ENCODE measurements at regions not wholly inside any gene's neighbourhood (a gene's known extent, or its start where the extent isn't known, plus 50 kb on each side); places are given as distances from the start of the nearest gene placed in this dataset.
"Not testable (repeated sequence)": the region's sequence is repeated elsewhere in the genome, so short reads cannot be mapped to it uniquely, and the experiment has no call there.

DNA sequence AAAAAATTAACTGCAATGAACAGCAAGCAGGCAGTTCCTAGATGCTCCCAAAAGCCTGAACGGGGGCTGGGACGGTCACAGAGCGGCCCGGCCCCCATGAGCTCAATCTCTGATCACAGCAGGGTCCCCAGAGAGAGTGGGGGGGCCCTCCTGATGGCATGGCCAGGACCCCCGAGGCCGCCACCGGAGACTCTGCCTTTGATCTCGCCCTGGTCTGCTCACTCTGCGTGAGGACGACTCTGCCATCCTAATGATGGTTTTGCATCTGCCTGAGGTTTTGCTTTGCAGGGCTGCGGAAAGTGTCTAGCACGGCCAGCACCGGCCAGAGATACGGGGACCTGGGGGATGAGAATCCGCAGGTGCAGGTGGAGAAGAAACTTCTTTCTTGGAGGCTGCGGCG, 103.8 kb downstream of the SHOX start:
- Mint-ChIP-seq H3K27ac (no peak overlapping the region), H3K4me1 (no peaks in the 10 kb centered on the region), H3K36me3 (peaks cover 0 to 3% (median 0%) of the 10 kb centered on the region in 3 donors), H3K27me3 (peaks cover 0 to 10% (median 0%) of the 10 kb centered on the region in 5 donors), H3K9me3 (peaks cover 0 to 3% (median 0%) of the 10 kb centered on the region in 9 donors), H3K4me3 (no peak overlapping the region)
- POLR2A ChIA-PET: no interaction called here
- DNase-seq: no peak
- no peak for ATAC-seq

DNA sequence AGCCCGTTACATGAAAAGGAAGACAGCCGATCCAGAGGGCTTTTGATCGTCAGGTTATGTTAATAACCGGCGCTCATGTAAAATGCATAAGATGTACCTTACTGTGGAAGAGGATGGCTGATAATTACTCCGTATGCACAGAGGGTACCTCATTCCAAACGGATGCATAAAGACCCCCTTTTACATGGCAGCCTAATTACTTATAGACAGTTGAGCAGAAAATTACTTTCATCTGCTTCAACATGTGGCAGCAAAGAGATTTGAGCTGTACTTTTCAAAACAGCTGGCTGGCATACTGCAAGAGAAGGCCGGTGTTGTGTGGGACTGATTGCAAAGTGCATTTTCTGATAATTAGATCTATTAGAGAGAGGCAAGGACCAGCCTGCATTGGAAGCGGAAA, 103.4 kb downstream of the SHOX start:
- peaks cover 0 to 3% (median 0%) of the 10 kb centered on the region in 3 donors for H3K36me3 Mint-ChIP-seq
- H3K4me1 Mint-ChIP-seq: no peaks in the 10 kb centered on the region
- POLR2A ChIA-PET: no interaction called here
- no peak overlapping the region for H3K4me3 Mint-ChIP-seq
- peaks cover 0 to 8% (median 0%) of the 10 kb centered on the region in 5 donors for H3K27me3 Mint-ChIP-seq
- H3K27ac Mint-ChIP-seq: no peak overlapping the region
- peaks cover 0 to 3% (median 0%) of the 10 kb centered on the region in 9 donors for H3K9me3 Mint-ChIP-seq
- no peak for DNase-seq
- ATAC-seq: no peak

DNA sequence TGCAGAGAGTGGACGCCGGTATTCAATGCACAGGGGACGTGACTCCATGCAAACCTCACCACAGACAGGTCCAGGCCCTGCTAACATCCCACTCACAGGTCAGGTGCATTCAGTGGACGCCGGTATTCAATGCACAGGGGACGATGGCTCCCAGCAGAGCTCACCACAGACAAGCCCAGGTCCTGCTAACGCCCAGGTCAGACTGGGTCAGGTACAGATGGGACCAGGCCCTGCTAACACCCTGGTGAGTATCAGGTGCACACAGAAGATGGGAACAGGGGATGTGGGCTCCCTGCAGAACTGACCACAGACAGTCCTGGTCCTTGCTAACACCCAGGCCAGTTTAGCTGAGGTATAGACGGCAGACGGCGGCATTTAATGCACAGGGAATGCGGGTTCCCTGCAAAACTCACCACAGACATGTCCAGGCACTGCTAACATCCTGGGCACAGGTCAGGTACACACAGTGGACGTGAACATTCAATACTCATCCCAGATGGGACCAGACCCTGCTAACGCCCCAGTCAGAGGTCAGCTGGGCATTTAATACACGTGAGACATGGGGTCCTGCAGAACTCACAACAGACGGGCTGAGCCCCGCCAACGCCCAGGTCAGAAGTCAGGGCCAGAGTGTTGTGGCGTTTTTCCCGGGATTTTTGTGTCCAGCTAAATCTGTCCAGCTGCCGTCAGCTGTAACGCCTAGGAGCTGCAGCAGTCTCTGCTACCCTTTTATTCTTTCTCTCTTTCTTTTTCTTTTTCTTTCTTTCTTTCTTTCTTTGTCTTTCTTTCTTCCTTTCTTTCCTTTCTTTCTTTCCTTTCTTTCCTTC, 99.2 kb downstream of the SHOX start:
- Mint-ChIP-seq H3K27ac (no peak overlapping the region), H3K27me3 (peaks cover 0 to 6% (median 0%) of the 10 kb centered on the region in 5 donors), H3K36me3 (no peaks in the 10 kb centered on the region), H3K4me3 (no peak overlapping the region), H3K4me1 (peaks cover 0 to 6% (median under 1%) of the 10 kb centered on the region in 4 donors), H3K9me3 (peaks cover 0 to 4% (median 0%) of the 10 kb centered on the region in 9 donors)
- ATAC-seq (no peak), DNase-seq (peak in 1 of 10 donors; percentile 12)
- POLR2A ChIA-PET: no interaction called here

DNA sequence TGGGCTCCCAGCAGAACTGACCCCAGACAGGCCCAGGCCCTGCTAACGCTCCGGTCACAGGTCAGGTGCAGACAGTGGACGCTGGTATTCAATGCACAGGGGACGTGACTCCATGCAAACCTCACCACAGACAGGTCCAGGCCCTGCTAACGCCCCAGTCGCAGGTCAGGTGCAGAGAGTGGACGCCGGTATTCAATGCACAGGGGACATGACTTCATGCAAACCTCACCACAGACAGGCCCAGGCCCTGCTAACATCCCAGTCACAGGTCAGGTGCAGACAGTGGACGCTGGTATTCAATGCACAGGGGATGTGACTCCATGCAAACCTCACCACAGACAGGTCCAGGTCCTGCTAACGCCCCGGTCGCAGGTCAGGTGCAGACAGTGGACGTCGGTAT, 98.5 kb downstream of the SHOX start:
- H3K27ac Mint-ChIP-seq, H3K4me1 Mint-ChIP-seq, H3K4me3 Mint-ChIP-seq, H3K36me3 Mint-ChIP-seq, ATAC-seq, H3K9me3 Mint-ChIP-seq, H3K27me3 Mint-ChIP-seq, POLR2A ChIA-PET: not testable (repeated sequence)
- peak in 1 of 10 donors; percentile 7 for DNase-seq

DNA sequence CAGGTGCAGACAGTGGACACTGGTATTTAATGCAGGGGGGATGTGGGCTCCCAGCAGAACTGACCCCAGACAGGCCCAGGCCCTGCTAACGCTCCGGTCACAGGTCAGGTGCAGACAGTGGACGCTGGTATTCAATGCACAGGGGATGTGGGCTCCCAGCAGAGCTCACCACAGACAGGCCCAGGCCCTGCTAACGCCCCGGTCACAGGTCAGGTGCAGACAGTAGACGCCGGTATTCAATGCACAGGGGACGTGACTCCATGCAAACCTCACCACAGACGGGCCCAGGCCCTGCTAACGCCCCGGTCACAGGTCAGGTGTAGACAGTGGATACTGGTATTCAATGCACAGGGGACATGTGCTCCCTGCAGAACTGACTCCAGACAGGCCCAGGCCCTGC, 98.0 kb downstream of the SHOX start:
- ATAC-seq, H3K36me3 Mint-ChIP-seq, H3K27ac Mint-ChIP-seq, POLR2A ChIA-PET, H3K4me1 Mint-ChIP-seq, H3K4me3 Mint-ChIP-seq, H3K27me3 Mint-ChIP-seq: not testable (repeated sequence)
- H3K9me3 Mint-ChIP-seq: peaks cover 0 to 12% (median 6%) of the 10 kb centered on the region in 9 donors
- DNase-seq: peak in 1 of 10 donors; percentile 15

DNA sequence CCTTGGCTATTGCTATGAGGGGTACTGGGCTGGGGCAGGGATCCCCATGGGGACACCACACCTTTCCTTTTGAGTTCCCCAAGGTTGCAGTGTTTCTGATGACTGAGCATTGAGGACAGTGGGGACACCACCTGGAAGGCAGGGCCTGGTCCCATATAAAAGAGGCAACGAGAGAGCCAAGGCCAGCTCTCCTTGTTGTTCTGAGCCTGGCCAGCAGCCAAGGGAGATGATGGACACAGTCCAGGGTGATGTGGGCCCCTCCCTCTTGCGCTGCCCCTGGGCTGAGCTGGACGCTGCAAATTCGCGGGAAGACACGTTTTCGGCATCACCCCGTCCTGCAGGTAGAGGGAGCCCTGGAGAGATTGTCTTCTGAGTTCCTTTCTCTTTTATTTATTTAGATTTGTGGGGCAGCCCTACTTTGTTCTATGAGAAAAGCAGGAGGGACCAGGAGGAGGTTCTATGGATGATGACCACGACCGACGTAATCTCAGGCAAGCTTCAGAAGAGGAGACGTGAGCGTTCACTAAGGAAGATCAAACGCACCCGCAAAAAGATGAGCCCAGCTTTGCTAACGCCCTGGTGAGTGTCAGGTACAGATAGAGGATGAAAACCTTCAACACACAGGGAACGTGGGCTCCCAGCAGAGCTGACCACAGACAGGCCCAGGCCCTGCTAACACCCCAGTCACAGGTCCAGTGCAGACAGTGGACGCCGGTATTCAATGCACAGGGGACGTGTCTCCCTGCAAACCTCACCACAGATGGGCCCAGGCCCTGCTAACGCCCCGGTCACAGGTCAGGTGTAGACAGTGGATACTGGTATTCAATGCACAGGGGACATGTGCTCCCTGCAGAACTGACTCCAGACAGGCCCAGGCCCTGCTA, 97.4 kb downstream of the SHOX start:
- ATAC-seq (peak in 1 of 2 donors; percentile 14), DNase-seq (peak in 2 of 10 donors; percentile 7 to 16)
- Mint-ChIP-seq H3K4me1 (peaks cover 0 to 6% (median 2%) of the 10 kb centered on the region in 4 donors), H3K4me3 (no peak overlapping the region), H3K27me3 (peaks cover 0 to 6% (median 0%) of the 10 kb centered on the region in 5 donors), H3K27ac (no peak overlapping the region), H3K9me3 (peaks cover 0 to 15% (median 9%) of the 10 kb centered on the region in 9 donors), H3K36me3 (no peaks in the 10 kb centered on the region)
- POLR2A ChIA-PET: no interaction called here

DNA sequence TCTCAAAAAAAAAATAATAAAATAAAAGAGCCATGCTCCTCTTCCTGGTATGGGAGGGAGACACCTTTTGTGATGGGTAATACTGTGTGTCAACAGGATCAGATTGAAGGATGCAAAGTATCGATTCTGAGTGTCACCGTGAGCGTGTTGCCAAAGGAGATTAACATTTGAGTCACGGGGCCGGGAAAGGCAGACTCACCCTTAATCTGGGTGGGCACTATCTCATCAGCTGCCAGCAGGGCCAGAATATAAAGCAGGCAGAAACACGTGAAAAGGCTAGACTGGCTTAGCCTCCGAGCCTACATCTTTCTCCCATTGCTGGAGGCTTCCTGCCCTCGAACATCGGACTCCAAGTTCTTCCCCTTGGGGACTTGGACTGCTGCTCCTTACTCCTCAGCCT, 95.4 kb downstream of the SHOX start:
- POLR2A ChIA-PET: no interaction called here
- H3K4me1 Mint-ChIP-seq: peaks cover 0 to 6% (median 2%) of the 10 kb centered on the region in 4 donors
- no peak overlapping the region for H3K4me3 Mint-ChIP-seq
- DNase-seq: peak in 2 of 10 donors; percentile 9 to 15
- peak overlapping the region in 1 of 10 donors; percentile 40 for H3K27ac Mint-ChIP-seq
- H3K27me3 Mint-ChIP-seq: peaks cover 0 to 6% (median 0%) of the 10 kb centered on the region in 5 donors
- peaks cover 0 to 15% (median 9%) of the 10 kb centered on the region in 9 donors for H3K9me3 Mint-ChIP-seq
- no peak for ATAC-seq
- no peaks in the 10 kb centered on the region for H3K36me3 Mint-ChIP-seq

DNA sequence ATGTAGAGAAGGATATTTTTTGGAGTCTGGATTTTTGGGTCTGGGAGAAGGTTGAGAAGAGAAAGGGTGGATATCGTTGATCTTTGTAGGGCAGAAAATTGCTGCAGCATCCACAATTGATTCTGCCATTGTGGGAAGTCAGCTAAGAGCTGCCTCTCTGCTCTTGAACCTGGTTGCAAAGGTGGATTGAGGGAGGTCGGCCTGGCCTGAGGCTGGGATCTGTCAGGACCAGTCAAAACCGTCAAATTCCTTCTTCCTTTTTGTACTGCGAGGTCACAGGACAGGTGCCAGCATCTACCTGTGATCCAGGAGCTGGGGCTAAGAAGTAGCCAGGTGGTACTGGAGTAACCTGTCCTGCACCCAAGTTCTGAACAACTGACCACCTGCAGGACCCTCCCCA, 93.7 kb downstream of the SHOX start:
- peak in 1 of 2 donors; percentile 45 for ATAC-seq

DNA sequence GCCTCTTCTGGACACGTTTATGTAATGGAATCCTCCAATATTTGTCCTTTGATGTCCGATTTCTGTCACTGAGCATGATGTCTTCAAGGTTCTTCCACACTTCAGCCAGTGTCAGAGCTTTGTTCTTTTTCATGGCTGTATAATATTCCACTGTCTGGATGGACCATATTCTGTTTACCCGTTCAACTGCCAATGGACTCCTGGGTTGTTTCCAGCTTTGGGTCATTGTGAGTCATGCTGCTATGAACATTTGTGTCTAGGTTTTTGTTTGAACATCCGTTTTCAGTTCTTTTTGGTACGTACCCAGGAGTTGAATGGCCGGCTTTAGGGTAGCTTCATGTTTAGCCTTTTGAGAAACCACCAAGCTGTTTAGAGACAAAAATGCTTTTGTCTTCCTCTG, 93.2 kb downstream of the SHOX start:
- DNase-seq: peak in 3 of 10 donors; percentile 16 to 57 (median 21)
- peaks cover 0 to 6% (median 0%) of the 10 kb centered on the region in 5 donors for H3K27me3 Mint-ChIP-seq
- H3K9me3 Mint-ChIP-seq: peaks cover 0 to 15% (median 11%) of the 10 kb centered on the region in 9 donors
- H3K4me3 Mint-ChIP-seq: no peak overlapping the region
- peaks cover 0 to 6% (median 2%) of the 10 kb centered on the region in 4 donors for H3K4me1 Mint-ChIP-seq
- no peaks in the 10 kb centered on the region for H3K36me3 Mint-ChIP-seq
- ATAC-seq: peak in 1 of 2 donors; percentile 42
- POLR2A ChIA-PET: no interaction called here
- peak overlapping the region in 1 of 10 donors; percentile 75 for H3K27ac Mint-ChIP-seq

More for the DNA sequence above, 93.7 kb downstream of the SHOX start:
- peaks cover 0 to 6% (median 2%) of the 10 kb centered on the region in 4 donors for H3K4me1 Mint-ChIP-seq
- H3K4me3 Mint-ChIP-seq: no peak overlapping the region
- H3K36me3 Mint-ChIP-seq: no peaks in the 10 kb centered on the region
- peaks cover 0 to 6% (median 0%) of the 10 kb centered on the region in 5 donors for H3K27me3 Mint-ChIP-seq
- DNase-seq: peak in 2 of 10 donors; percentile 33 to 42
- H3K27ac Mint-ChIP-seq: peak overlapping the region in 2 of 10 donors; percentile 7 to 75
- peaks cover 0 to 15% (median 11%) of the 10 kb centered on the region in 9 donors for H3K9me3 Mint-ChIP-seq
- POLR2A ChIA-PET: no interaction called here

DNA sequence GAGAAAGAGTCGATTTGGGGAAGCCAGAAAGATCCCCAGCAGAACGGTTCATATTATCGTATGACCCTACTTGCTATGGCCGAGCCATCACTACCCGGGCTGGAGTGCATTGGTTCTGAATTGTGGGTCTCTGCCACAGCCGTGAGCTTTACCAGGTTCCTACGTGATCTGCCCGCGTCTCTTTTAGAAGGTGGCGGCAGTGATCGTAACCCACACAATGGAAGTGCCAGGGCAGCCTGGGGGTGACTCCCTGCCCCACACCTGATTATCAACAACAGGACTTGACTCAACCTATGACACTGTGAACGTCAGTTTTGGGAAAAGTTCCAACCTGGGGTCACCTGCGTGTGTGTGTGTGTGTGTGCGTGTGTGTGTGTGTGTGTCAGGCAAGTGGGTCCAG, 90.8 kb downstream of the SHOX start:
- peaks cover 0 to 4% (median 0%) of the 10 kb centered on the region in 3 donors for H3K36me3 Mint-ChIP-seq
- ATAC-seq (no peak), DNase-seq (peak in 3 of 10 donors; percentile 7 to 21 (median 17))
- H3K4me3 Mint-ChIP-seq: no peak overlapping the region
- H3K9me3 Mint-ChIP-seq: peaks cover 0 to 32% (median 15%) of the 10 kb centered on the region in 9 donors
- no peak overlapping the region for H3K27ac Mint-ChIP-seq
- POLR2A ChIA-PET: no interaction called here
- peaks cover 0 to 11% (median 4%) of the 10 kb centered on the region in 5 donors for H3K27me3 Mint-ChIP-seq
- peaks cover 0 to 2% (median 0%) of the 10 kb centered on the region in 4 donors for H3K4me1 Mint-ChIP-seq

DNA sequence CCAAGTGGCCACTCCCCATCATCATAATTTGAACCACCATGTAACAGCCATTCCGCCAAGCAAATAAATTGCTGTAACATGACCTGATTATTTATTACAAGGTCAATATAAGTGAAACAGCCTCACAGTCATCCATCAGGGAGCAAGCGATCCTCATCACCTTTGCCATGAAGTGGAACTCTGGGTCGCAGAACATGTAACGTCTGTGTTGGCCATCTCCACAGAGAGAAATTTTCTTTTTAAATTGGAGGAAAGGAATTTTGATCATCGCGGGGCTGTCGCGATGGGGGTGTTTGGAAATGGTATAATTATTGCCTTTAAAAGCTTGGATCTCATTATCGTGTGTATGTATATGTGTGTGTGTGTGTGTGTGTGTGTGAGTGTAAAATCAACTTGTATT, 90.2 kb downstream of the SHOX start:
- DNase-seq (peak in 1 of 10 donors; percentile 7), ATAC-seq (no peak)
- Mint-ChIP-seq H3K4me3 (no peak overlapping the region), H3K4me1 (peaks cover 0 to 2% (median 0%) of the 10 kb centered on the region in 4 donors), H3K36me3 (peaks cover 0 to 4% (median 1%) of the 10 kb centered on the region in 3 donors), H3K9me3 (peaks cover 0 to 33% (median 15%) of the 10 kb centered on the region in 9 donors), H3K27me3 (peaks cover 0 to 12% (median 5%) of the 10 kb centered on the region in 5 donors), H3K27ac (no peak overlapping the region)
- POLR2A ChIA-PET: no interaction called here

DNA sequence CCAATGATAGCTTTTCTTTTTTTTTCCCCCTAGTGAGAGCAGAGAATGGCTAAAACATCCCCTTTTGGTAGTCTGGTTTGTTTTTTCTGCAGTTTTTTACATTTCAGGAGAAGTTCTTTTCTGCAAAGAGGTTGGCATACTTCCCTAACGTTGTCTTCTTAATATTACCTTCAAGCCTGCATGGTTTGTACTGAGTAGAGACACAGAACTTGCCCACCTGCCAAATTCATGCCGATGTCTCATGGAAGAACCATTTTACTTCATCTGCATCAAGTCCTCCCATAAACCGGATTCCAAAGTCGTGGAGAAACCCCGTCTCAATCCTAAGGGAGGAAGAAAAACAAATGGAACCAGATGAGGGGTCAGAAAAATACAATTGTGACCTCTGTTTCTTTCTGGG, 89.7 kb downstream of the SHOX start:
- POLR2A ChIA-PET: no interaction called here
- no peak for DNase-seq
- Mint-ChIP-seq H3K4me1 (peaks cover 0 to 2% (median 0%) of the 10 kb centered on the region in 4 donors), H3K27ac (no peak overlapping the region), H3K4me3 (no peak overlapping the region), H3K27me3 (peaks cover 0 to 16% (median 5%) of the 10 kb centered on the region in 5 donors), H3K36me3 (peaks cover 0 to 4% (median 1%) of the 10 kb centered on the region in 3 donors), H3K9me3 (peaks cover 0 to 36% (median 15%) of the 10 kb centered on the region in 9 donors)
- ATAC-seq: no peak
